ENCODE measurements at regions not wholly inside any gene's neighbourhood (a gene's known extent, or its start where the extent isn't known, plus 50 kb on each side); places are given as distances from the start of the nearest gene placed in this dataset.

DNA sequence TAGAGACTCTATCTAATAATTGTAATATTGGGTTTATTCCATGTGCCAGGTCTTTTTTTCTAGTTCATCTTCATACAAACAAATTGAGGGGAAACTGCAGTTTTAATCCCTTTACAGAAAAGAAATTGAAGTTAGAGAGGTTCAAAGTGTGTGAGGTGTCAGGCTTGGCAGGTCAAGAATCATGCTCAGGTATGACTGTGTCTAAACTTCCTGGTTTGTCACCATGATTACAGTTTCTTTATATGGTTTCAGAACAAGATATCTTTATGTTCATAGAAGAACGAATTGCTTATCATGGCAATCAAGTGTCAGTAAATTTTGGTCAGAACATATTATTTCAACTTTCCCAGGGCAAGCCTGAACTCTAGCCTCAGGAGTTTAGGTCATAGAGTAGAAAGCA is 460.4 kb downstream of the RAPGEF2 start:
- intact Hi-C loops (cut with micrococcal nuclease; ENCODE audit: unreplicated experiment) (no loop called here), in situ Hi-C loops (cut with HindIII; ENCODE audit: low pct_unique_long_range_greater_than_20kb, low sequenced_read_pairs) (no loop called here)
- Histone ChIP-seq H3K9me3 (ENCODE audit: control insufficient read depth, insufficient read depth, low read depth, low read length) (no peaks in the 10 kb centered on the region), H3K36me3 (ENCODE audit: control insufficient read depth, insufficient read depth, low read length) (no peaks in the 10 kb centered on the region), H3K4me1 (ENCODE audit: control insufficient read depth, insufficient read depth, low read length) (no peaks in the 10 kb centered on the region), H3K4me3 (ENCODE audit: low read depth in 2 of 2, low read length in 2 of 2) (no peak overlapping the region), H3K27me3 (ENCODE audit: control insufficient read depth, insufficient read depth, low read length) (no peaks in the 10 kb centered on the region), H3K27ac (ENCODE audit: low read length) (no peak overlapping the region)
- ATAC-seq, result no peak
- ChIA-PET CTCF (no interaction called here), POLR2A (no interaction called here)
- no peak for TF ChIP-seq SIN3A (IDR thresholded peaks at IDR 0.05; ENCODE audit: borderline replicate concordance, insufficient read depth, low read depth, low read length)
- TF ChIP-seq, protein P1, sequence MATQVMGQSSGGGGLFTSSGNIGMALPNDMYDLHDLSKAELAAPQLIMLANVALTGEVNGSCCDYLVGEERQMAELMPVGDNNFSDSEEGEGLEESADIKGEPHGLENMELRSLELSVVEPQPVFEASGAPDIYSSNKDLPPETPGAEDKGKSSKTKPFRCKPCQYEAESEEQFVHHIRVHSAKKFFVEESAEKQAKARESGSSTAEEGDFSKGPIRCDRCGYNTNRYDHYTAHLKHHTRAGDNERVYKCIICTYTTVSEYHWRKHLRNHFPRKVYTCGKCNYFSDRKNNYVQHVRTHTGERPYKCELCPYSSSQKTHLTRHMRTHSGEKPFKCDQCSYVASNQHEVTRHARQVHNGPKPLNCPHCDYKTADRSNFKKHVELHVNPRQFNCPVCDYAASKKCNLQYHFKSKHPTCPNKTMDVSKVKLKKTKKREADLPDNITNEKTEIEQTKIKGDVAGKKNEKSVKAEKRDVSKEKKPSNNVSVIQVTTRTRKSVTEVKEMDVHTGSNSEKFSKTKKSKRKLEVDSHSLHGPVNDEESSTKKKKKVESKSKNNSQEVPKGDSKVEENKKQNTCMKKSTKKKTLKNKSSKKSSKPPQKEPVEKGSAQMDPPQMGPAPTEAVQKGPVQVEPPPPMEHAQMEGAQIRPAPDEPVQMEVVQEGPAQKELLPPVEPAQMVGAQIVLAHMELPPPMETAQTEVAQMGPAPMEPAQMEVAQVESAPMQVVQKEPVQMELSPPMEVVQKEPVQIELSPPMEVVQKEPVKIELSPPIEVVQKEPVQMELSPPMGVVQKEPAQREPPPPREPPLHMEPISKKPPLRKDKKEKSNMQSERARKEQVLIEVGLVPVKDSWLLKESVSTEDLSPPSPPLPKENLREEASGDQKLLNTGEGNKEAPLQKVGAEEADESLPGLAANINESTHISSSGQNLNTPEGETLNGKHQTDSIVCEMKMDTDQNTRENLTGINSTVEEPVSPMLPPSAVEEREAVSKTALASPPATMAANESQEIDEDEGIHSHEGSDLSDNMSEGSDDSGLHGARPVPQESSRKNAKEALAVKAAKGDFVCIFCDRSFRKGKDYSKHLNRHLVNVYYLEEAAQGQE (IDR thresholded peaks at IDR 0.05; ENCODE audit: insufficient read depth in 1 of 2, low read depth in 2 of 2, low read length in 1 of 2), result no peak
- TF ChIP-seq, protein P2, sequence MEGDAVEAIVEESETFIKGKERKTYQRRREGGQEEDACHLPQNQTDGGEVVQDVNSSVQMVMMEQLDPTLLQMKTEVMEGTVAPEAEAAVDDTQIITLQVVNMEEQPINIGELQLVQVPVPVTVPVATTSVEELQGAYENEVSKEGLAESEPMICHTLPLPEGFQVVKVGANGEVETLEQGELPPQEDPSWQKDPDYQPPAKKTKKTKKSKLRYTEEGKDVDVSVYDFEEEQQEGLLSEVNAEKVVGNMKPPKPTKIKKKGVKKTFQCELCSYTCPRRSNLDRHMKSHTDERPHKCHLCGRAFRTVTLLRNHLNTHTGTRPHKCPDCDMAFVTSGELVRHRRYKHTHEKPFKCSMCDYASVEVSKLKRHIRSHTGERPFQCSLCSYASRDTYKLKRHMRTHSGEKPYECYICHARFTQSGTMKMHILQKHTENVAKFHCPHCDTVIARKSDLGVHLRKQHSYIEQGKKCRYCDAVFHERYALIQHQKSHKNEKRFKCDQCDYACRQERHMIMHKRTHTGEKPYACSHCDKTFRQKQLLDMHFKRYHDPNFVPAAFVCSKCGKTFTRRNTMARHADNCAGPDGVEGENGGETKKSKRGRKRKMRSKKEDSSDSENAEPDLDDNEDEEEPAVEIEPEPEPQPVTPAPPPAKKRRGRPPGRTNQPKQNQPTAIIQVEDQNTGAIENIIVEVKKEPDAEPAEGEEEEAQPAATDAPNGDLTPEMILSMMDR (IDR thresholded peaks at IDR 0.05), result no peak
- TF ChIP-seq POLR2AphosphoS5 (IDR thresholded peaks at IDR 0.05; ENCODE audit: low read depth, low read length), result no peak
- no peak for TF ChIP-seq TCF7L2 (IDR thresholded peaks at IDR 0.05; ENCODE audit: low read depth, low read length)
- BruUV-seq (replicated peaks), result no TSS peak
- no peak for DNase-seq (ENCODE audit: low read depth, low spot score)

DNA sequence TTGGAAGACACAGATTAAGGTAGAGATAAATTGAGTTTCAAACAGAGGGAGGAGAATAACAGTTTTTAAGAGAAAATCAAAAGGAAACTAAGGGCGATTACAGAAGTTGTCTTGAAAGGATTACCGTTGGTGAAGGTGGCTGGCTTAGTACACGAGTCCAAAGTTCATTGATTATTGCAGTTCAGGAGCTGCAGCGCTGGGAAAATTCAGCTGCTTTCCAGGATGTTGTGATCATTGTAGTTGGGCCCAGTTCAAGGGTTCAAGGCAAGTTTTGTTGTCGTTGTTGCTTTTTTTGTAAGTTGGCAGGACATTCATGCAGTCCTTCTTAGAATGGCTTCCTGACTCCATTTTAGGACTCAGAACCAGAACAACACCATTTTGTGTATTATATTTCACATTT is 461.7 kb downstream of the RAPGEF2 start:
- no peak for DNase-seq (ENCODE audit: low read depth, low spot score)
- Histone ChIP-seq H3K27ac (ENCODE audit: low read length) (no peak overlapping the region), H3K4me1 (ENCODE audit: control insufficient read depth, insufficient read depth, low read length) (no peaks in the 10 kb centered on the region), H3K36me3 (ENCODE audit: control insufficient read depth, insufficient read depth, low read length) (no peaks in the 10 kb centered on the region), H3K4me3 (ENCODE audit: low read depth in 2 of 2, low read length in 2 of 2) (no peak overlapping the region), H3K27me3 (ENCODE audit: control insufficient read depth, insufficient read depth, low read length) (no peaks in the 10 kb centered on the region), H3K9me3 (ENCODE audit: control insufficient read depth, insufficient read depth, low read depth, low read length) (no peaks in the 10 kb centered on the region)
- intact Hi-C loops (cut with micrococcal nuclease; ENCODE audit: unreplicated experiment) (no loop called here), in situ Hi-C loops (cut with HindIII; ENCODE audit: low pct_unique_long_range_greater_than_20kb, low sequenced_read_pairs) (no loop called here)
- CTCF ChIA-PET, result no interaction called here
- ATAC-seq, result no peak
- POLR2A ChIA-PET, result no interaction called here
- no TSS peak for BruUV-seq (replicated peaks)
- no peak for TF ChIP-seq TCF7L2 (IDR thresholded peaks at IDR 0.05; ENCODE audit: low read depth, low read length)
- no peak for TF ChIP-seq POLR2AphosphoS5 (IDR thresholded peaks at IDR 0.05; ENCODE audit: low read depth, low read length)
- TF ChIP-seq, protein P1 (IDR thresholded peaks at IDR 0.05; ENCODE audit: insufficient read depth in 1 of 2, low read depth in 2 of 2, low read length in 1 of 2), result no peak
- no peak for TF ChIP-seq SIN3A (IDR thresholded peaks at IDR 0.05; ENCODE audit: borderline replicate concordance, insufficient read depth, low read depth, low read length)
- TF ChIP-seq, protein P2 (IDR thresholded peaks at IDR 0.05), result no peak

Measured in Panc1 (cell line).